ENCODE measurements at regions not wholly inside any gene's neighbourhood (a gene's known extent, or its start where the extent isn't known, plus 50 kb on each side); places are given as distances from the start of the nearest gene placed in this dataset.

DNA sequence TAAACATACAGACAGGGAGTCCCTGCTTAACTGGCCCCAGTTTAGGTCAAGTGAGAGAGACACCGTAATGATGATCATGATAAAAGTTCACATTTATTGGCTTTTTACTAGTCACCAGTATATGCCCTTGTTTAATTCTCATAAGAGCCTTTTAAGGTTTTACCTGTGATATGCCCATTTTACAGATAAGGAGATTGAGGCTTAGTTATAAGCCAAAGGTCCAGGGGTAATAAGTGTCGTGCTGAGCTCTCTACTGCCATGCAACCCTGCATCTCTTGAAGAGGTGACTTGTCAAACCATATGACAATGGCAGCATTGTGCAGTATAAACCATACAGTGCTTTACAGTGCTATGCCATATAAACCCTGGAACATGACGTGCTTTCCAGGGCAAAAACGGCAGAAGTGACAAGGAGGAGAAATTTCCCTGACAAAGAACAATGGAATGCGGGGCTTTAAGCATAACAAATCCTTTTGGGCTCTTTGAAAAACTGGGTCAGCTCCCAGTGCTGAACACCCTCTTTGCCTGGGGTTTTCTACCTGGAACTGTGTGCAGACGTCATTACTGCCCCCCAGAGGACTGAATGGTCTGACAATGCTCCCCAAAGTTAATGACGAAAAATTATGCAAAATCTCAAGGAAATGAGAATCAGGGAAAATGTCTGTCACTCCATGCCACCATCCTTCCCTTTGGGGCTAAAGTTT, 59.7 kb upstream of the C14orf132 start:
- peak; percentile 25 for DNase-seq (ENCODE audit: low read depth, low spot score)

DNA sequence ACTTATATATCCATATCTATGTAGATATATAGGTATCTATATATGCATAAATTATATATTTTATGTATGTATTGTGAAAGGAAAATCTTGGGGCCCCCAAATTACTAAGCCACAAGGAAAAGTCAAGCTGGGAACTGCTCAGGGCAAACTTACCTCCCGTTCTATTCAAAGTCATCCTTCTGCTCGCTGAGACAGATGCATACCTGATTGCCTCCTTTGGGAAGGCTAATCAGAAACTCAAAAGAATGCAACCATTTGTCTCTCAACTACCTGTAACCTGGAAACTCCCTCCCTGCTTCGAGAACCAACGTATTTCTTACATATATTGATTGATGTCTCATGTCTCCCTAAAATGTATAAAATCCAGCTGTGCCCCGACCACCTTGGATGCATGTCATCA, 58.8 kb upstream of the C14orf132 start:
- no peak for DNase-seq (ENCODE audit: low read depth, low spot score)

DNA sequence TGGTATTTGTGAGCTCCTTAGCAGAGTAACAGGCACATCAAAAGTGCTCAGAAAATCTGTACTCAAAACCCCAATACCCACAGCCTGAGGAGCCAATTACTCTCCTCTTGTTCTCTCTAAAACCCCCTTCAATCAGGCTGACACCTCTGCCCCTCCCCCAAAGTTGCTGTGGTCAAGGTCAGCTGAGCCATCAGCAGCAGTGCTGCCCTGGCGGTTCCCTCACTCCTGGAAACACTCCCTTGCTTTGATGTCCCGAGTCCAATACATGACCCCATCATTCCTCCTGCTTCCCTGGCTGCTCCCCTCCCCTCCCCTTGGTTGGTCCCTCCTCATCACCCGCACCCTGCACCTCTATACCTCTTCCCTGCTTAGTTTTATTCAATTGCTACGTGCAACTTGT, 57.2 kb upstream of the C14orf132 start:
- no peak for DNase-seq (ENCODE audit: low read depth, low spot score)

DNA sequence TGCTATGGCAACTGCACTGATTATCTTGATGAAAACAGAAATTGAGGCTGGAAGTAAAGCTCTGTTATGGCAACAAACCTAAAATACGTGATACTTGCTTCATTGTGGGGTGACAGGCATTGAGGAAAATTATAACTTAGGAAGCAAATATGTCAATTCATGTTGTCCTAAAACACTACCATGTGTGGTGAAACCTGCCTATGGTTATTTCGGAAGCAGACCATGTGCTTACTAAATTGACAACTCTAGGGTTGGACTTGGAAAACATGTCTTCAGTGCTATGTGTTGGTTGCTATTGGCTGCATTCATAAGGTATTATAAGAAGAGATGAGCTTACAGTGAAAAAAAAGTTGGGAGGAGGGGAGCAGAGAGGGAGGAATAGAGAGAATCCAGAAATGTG, 55.0 kb upstream of the C14orf132 start:
- no peak for DNase-seq (ENCODE audit: low read depth, low spot score)

All from astrocyte of the hippocampus (primary cell).